HTR-8/SVneo (cell line): ENCODE measurements at regions not wholly inside any gene's neighbourhood (a gene's known extent, or its start where the extent isn't known, plus 50 kb on each side); places are given as distances from the start of the nearest gene placed in this dataset.

Experiments
- DNase-seq: peaks from one replicate; pipeline ENCODE4 v3.0.0; 2011; ENCODE audit warnings: low spot score, mixed read lengths; ENCODE audit not compliant: insufficient read length
- FAIRE-seq: peaks from 2 replicates; lab custom pipeline; 2011; peaks lifted over from hg19 to GRCh38; lab: Jason Lieb, UNC

GRCh38 chr5:3373391-3373790 is 222.2 kb upstream of the IRX1 start:
- no peak for DNase-seq
- no peak for FAIRE-seq

DNA sequence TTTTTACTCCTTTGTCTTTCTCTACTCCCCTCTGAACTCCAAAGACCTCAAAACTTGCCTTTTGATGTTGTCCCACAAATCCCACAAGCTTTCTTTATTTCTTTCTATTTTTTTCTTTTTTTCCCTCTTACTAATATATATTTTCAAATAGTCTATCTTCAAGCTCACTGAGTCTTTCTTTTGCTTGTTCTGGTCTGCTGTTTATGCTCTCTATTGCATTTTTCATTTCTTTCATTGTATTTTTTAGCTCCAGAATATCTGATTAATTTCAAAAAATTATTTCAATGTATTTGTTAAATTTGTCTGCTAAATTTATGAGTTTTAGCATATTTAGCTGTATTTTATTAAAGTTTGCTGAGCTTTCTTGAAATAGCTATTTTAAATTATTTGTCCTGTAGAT is 223.3 kb upstream of the IRX1 start:
- DNase-seq (no peak), FAIRE-seq (no peak)

- no peak for FAIRE-seq
- no peak for DNase-seq
These were observed 230.0 kb upstream of the IRX1 start for GRCh38 chr5:3365501-3366215.

DNA sequence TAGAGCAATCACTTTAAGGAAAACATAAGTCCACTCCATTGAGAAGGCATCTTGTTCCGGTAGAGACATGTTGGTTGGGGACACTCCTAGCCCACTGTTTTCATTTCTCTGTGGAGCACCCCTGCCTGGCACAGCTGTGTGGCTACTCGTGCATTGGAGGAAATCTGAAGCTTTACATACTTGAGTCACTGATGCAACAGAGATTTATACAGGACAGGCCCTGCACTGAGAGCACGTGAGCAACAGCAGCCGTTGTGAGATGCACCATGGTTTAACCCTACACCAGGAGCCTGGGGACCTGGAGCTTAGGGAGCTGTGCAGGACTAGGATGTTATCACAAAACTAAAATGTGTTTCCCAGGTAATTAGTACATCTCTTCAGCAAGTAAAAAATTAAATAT is 230.7 kb upstream of the IRX1 start:
- FAIRE-seq (no peak), DNase-seq (no peak)

DNA sequence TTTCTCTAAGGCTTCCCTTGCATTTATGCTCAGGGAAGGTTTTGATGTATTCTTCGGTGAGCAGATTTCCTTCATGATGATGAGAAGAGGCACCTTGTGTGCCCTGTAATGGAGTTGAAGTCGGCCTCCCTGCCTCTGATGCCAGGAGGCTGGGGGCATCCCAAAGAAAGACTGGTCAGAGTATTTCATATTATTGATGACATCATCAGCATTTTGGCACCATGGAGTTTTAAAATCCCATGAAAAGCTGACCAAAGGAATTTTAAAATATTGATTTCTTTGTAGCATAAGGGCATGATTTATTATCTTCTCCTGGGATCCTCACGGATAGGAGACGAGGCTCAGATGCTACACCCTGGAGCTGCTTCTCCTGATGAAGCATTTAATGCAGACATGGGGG is 231.2 kb upstream of the IRX1 start:
- DNase-seq, result no peak
- FAIRE-seq, result no peak

DNA sequence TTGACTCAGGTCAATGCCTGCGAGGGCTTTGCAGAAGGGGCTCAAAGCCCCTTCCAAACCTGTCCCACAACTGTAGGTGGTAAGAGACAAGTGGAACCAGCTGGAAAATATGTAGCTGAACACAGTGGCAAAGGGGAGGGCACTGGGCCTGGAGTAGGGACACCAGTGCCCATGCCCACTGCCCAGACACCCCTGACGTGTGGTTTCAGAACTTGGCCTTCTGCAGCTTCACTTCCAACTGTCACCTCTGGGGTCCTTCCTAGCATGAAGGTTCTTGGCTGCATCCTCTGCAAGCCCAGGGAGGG is 233.1 kb upstream of the IRX1 start:
- no peak for DNase-seq
- no peak for FAIRE-seq

- FAIRE-seq (no peak), DNase-seq (no peak)
These were observed 233.6 kb upstream of the IRX1 start for GRCh38 chr5:3361811-3362605.

- FAIRE-seq, result no peak
- DNase-seq, result no peak
These were observed 236.0 kb upstream of the IRX1 start for GRCh38 chr5:3359642-3360041.

DNA sequence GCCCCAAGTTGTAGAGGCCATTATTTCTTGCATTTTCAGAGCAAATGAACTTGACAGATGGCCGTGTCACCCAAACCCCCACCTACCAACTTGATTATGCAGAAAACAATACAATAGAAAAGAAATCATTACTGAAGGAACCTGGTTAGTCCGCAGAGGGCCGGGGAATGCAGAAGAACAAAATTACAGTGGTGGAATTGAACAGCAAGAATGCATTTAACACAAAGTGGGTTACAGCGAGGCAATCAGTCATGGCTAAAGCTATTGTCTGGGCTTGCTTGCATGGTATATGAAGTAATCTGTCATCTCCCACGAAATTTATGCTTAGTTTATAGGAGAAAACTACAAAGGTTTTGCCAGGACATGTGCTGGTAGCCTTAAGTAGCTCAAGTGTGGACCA is 238.3 kb upstream of the IRX1 start:
- no peak for DNase-seq
- no peak for FAIRE-seq

DNA sequence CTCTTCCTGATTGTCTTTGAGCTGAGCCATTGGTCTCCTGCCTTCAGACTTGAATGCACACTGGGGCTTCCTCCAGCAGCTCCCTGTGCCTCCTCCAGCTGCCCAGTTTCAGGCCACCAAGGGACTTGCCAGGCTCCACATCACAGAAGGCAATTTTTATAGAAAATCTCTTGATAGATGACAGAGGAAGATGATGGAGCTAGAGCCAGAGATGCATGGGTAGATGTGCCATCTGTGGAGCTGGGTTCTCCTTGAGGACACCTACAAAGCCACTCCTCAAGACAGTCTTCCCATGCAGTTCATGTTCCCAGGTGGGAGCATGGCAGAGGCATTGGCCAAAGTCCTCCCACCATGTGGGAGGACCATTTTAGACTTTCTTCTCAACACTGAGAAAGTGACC is 239.6 kb upstream of the IRX1 start:
- DNase-seq, result no peak
- no peak for FAIRE-seq

GRCh38 chr5:3355126-3355525 is 240.5 kb upstream of the IRX1 start:
- DNase-seq (no peak), FAIRE-seq (no peak)

DNA sequence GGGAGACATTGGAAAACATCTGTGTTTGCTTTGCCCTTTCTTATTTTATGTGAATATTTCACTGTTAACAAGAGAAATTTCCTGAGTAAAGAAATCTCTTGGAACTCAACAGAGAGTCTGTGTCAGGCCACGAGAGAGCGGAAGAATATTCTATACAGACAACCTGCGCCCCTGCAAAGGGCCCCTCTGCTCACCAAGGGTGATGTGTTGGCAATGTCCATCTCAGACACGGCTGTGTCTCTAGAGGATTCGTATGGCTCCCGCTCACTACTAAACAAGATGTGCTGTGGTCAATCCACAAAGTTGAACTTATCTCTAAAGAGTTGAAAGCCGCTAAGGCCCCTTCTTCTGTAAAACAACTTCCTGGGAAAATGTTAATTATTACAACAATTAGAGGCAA is 241.0 kb upstream of the IRX1 start:
- no peak for FAIRE-seq
- DNase-seq, result no peak

GRCh38 chr5:3353561-3353960 is 242.1 kb upstream of the IRX1 start:
- FAIRE-seq, result no peak
- no peak for DNase-seq

DNA sequence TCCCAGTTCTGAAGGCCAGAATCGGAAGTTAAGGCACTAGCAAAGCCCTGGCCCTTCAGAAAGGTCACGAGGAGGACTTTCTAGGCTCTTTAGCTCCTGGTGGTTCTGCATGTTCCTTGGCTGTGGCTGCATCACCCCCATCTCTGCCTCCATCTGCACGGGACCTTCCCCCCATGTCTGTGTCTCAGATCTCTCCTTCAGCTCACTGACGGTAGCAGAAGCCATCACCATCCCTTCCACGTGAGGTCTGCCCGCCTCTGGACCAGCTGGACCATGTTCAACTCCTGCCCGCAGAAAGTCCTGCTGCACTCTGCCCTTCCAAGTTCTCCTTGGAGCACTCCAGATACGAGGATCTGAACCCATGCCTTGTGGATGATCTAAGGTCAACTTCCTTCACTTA is 242.9 kb upstream of the IRX1 start:
- no peak for FAIRE-seq
- no peak for DNase-seq

GRCh38 chr5:3351581-3352442 is 243.8 kb upstream of the IRX1 start:
- FAIRE-seq, result no peak
- DNase-seq, result no peak

- FAIRE-seq (no peak), DNase-seq (no peak)
These were observed 244.9 kb upstream of the IRX1 start for GRCh38 chr5:3350781-3351180.

GRCh38 chr5:3349704-3350565 is 245.7 kb upstream of the IRX1 start:
- peak; percentile 86 for FAIRE-seq
- no peak for DNase-seq

DNA sequence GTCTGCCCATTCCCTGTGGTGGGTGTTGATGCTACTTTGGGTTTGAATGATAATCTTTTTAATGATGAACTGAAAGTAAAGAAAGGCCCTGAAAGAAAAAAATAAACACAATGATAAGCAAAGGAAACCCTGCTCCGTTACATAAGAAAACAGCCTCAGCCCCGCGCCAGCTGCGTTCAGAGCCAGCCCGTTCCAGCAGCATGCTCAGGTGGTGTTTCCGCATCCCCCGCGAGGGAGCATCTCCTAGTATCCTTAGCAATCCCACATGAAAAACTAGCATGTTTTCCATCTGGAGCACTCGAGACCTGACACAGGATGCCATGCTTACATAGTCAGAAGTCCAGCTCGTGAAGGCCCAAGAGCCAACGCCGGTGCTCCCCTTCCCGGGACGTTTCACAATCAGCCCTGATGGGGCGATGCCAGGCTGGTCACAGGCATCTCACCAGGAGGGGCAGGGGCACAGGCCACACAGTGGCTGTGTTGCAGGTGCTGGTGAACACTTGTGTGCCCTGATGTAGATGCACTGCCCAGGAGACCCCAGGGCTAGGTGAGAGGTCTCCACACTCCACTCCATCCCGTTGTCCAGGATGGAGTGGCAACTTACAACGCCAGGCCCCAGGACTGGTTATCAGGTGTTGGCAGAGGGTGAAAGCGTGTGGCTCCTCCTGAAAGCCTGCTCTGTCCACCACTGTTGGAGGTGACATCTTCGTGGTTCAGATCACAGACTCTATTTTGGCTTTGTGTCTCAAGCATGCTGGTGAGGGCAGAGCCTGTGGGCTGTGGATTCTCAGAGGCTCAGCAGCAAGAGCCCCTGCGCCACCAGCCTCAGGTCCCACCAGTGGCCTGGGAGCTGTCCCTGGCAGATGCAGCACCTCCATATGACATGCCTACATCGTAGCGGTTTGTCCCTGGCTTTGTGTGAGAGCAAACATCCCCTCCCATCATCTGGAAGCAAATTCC is 246.8 kb upstream of the IRX1 start:
- no peak for DNase-seq
- no peak for FAIRE-seq

GRCh38 chr5:3347741-3348140 is 247.9 kb upstream of the IRX1 start:
- no peak for DNase-seq
- FAIRE-seq, result no peak
